Embryonic facial prominence (tissue), 1 donor: ENCODE measurements at regions not wholly inside any gene's neighbourhood (a gene's known extent, or its start where the extent isn't known, plus 50 kb on each side); places are given as distances from the start of the nearest gene placed in this dataset.

ENCODE experiments used
- DNase-seq: peaks from one replicate; pipeline ENCODE4 v3.0.0-alpha.2; 2016; ENCODE audit errors: extremely low spot score

DNA sequence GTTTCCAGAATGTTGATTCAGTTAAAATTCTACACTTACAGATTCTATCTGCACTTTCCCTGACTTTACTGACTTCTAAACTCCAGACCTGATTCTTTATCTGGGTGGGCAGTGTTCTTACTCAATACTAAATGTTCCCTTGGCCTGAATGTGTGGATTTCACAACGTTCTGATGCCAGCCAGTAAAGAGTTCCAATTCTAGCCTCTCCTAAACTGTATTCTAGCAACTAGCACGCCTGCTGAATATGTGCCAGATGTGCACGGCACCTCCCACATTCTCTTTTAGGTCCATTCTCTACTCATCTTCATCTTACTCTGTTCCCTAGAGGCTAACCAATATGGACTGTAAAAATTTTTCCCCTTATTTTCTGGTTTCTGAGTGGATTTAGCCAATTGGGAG lies 479.5 kb upstream of the AGTR1 start:
- no peak for DNase-seq

DNA sequence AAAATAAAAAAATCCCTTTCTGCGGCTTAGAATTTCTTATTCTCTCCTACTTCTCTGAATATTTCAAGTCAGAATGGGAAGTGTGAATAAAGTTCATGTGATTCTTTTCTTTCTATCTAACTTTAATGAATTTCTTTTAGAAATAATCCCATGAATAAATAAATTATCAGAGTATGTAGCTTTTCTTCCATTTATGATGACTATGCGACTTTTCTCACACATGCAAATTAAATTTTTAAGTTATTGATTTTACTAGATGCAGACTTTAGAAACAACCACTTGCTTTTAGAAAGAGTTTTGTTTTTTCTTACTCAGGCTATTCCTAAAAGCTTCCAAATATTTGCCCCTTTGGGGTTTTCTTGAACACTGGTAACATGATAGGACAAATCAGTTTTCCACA lies 477.7 kb upstream of the AGTR1 start:
- no peak for DNase-seq

DNA sequence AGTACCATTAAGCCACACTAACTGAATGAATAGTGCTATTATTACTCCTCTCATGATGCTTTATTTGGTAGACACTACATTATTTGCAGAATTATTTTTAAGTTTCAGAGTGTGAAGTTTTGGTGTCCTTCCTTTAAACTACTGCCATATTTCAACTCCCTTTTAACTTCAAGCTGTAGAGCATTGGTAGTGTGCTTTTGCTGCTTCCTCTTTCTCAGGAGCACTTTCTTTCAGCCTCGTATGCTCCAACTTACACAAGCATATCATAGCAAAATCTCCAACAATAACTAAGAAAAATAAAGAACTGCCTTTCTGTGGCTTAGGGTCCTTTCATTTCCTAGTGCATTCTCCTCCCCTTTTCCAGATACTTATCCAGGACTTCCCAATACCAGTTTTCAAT lies 476.4 kb upstream of the AGTR1 start:
- DNase-seq = no peak

DNA sequence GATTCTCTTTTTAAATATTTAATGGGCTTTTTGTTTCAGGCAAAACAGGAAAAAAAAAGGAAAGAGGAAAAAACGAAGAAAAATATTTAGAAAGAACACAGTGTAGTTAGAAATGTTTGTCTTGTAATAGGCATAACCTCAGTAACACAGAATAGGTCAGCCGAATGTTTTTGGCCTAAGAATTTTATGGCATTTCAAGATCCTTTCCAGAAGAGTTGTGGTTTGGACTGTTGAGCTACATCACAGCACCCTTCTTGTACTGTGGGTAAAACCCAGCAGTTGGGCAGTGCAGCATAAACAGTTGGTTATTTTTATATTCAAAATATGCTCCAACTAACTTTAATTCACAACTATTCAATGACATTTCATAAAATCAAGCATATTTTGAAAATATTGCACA lies 474.4 kb upstream of the AGTR1 start:
- no peak for DNase-seq

DNA sequence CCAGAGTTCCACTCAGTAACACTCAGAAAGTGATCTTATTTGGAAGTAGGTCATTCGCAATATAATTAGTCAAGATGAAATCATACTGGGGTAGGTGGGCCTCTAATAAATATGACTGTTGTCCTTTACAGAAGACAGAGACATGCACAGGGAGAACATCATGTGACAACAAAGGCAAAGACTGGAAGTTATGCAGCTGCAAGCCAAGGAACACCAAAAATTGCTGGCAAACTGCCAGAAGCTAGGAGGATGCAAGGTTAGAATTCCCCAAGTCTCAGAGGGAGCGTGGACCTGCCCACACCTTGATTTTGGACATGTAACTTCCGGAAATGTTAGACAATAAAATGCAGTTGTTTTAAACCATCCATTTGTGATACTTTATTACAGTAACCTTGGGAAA lies 471.5 kb upstream of the AGTR1 start:
- no peak for DNase-seq

DNA sequence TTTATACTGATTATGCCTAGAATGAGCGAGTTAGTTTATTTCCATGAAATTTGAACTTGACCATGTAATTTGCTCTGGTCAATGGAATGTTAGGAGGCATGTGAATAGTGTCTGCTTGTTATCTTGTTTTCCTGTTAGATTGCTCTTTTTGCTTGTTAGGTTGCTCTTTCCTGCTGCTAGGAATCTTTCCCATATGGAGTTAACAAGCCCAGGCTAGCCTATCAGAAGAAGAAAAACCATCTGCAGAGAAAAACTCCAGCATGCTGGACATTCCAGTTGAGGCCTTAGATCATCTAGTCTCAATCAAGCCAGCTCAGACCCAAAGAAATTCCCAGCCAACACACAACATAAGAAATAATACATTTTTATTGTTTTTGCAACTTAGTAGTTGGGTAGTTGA lies 470.2 kb upstream of the AGTR1 start:
- DNase-seq = no peak

DNA sequence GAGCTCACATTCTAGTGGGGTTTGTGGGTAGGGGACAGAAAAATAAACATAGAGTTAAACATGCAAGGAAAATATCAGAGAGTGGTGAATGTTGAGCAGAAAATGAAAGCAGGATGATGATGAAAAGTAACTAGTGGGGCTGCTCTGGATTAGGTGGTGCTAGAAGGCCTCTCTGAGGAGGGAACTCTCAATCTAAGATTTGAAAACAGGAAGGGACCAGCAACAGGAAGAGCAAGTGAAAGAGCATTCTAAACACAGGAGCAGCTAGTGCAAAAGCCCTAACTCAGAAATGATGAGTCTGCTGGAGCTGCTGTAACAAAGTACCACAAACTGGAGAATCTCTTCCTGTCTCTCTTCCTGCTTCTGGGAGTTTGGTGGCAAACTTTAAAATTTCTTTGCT lies 468.6 kb upstream of the AGTR1 start:
- no peak for DNase-seq

DNA sequence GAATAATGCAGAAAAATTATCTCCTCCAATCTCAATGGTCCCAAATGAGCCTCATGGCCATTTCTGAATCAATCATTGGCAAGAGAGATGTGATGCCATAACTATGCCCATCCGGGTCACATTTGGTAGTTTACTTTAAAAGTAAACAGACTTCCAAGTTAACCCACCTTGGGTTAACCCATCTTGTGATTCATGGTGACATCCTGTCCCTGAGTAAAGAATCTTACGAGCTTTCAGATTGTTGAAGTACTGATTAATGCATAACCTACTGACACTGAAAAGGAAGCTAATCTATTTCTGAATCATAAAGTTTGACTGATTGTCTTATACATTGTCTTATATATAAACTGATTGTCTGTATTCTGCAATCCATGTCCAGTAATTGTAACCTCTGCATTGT lies 467.2 kb upstream of the AGTR1 start:
- DNase-seq = no peak

DNA sequence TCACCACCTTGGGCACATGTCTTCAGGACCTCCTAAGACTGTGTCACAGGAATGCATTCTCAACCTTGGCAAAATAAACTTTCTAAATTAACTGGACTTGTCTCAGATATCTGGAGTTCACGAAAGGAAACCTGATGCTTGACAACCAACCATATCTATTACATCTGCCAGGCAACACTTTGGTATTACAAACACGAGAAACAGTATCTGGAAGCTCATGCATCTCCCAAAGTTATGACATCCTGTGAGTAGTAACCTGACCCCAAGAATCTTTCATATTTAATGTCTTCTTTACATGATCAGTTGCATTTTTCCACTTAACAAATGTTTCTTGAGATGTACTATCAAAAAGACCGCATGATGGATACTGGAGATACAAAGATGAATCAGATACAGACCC lies 465.3 kb upstream of the AGTR1 start:
- DNase-seq = no peak

DNA sequence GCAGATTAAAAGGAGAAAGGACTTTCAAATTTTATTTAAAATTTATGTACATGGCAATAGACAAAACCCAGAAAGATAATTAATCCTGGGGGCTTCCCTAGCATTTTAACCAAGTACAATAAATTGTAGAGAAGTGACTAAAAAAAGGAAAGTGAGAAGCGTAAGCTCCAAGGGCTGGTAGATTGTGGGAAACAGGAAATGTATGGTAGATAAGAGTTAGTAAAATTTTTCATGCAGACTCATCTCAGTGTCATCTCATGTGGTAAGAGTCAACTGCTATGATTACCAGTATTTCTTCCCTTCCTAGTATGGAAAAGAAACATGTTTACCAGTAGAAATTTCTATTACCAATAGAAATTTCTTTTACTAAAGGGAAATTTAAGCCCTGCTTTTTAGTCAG lies 464.3 kb upstream of the AGTR1 start:
- no peak for DNase-seq

DNA sequence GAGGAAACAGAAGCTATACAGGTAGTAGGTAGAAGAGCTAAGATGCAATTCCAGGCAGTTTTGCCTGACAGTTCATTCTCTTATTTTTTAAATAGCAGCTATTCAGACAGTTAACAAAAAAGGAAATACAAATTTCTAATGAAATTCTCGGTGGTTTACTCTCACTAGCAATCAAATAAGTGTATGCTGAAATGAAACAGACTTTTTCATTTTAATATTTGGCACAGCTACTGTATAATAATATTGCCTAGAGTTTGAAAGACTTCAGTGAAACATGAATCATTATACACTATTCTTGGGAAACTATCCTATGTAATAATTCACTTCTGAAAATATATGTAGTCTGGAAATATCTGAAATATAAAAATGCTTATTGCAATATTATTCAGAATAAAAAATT lies 463.2 kb upstream of the AGTR1 start:
- no peak for DNase-seq

DNA sequence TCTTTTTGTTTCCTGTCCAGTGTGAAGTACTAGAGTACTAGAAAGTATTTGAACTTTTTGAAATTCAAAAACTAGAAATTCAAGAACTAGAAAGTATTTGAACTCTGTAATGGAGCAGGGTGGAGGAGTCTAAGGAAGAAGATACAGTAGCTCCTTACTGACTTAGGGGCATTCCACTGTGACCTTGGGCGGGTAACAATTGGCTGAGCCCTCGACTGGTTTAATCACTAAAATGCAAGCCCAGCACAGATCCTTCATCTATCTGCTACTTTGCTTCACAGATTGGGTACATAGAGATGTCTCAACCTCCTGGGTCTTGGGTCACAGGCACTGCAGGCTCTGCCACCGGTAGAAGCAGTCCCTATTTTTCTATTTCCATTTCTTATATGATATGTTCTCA lies 462.1 kb upstream of the AGTR1 start:
- DNase-seq = no peak

DNA sequence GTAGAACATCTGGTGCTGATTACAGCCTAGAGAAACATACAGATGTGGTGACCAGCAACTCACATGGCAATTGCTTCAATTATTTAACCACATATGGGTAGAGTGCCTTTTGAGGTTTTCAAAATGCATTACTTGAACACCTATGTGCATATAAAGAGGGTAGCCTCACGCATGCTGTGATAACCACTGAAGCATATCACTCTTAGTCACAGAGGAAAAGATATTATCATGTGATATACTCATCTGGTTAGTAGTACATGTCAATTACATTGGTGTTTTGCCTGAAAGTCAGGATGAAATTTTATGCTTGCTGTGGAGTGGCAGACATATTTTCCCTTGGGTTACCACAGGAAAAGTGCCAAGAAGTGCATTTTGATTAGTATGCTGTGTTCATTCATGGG lies 459.3 kb upstream of the AGTR1 start:
- peak; percentile 24 for DNase-seq

DNA sequence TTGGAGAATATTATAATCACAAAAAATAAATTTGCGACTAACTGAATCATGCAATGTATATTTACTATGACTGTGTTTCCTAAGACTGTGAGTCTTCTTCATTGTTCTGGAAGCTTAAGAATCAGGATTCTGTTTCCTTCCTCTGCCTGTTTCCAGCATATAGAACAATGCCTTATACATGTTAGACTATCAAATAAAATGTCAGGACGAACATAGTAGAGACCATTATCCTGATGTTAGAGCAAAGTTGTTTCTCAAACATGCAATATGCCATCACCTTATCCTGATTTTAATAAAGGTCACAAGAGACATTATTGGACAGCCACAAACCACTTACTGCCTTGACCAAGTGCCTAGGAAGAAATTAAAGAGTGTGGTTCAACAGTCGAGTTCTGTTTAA lies 457.4 kb upstream of the AGTR1 start:
- DNase-seq = no peak

DNA sequence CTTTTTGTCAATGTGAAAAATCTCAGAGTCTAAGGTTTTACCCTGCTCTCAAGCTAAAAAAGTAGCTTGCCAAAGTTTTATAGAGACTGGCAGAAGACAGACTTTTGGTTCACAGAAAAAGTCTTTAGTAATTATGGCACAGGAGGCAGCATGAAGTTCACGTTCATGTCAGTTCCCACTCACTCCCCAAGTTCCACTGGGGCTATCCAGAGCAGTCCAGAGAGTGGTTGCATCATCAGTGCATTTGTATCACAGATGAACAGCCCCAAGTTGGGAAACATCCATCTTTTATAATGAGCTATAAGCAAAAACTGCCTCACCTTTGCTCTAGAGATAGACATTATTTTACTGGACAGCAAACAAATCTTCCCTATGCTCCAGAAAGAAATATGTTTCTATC lies 454.1 kb upstream of the AGTR1 start:
- DNase-seq = no peak

DNA sequence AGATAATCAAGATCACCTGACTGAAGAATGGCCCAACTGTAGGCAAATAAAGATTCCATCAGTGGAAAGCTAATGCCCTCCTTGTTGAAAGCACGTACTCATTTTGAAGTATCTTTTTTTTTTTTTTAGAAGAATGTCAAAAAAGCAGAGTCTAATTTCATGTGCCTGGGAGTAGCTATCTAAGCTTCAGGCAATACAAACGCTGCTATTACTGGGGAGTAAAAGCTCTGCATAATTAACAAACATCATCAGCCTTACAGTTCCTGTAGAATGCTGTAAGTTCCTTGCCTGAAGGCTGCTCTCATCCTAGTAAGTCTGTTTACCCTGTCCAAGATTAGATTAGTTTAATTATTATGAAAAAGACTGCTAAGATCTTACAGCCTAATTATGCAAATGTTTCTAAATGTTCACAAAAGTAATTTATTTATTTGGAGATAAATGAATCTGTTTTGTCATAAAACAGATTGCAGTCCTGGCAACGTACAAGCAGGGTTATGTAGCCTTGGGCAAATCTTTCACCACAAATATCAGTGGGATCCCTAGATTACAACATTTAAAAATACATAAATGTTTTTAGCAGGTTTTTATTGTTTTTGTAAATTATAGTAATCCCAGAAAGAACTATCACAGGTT lies 451.3 kb upstream of the AGTR1 start:
- DNase-seq = no peak

DNA sequence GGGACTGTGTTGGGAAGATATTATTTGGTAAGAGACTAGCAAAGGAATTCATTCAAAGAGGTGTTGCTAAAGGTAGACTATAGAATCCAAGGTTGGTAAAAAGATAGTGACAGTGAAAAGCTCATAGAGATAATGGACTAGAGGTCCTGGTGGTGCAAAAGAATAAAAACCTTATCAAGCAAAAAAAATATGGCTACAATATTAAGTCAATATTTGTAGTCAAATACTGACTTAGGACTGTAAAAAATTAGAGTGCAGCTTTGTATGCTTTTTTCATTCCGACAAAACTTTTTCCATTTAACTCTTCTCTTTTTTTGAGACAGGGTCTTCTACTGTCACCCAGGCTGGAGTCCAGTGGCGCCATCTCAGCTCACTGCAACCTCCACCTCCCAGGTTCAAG lies 444.0 kb upstream of the AGTR1 start:
- DNase-seq = no peak

DNA sequence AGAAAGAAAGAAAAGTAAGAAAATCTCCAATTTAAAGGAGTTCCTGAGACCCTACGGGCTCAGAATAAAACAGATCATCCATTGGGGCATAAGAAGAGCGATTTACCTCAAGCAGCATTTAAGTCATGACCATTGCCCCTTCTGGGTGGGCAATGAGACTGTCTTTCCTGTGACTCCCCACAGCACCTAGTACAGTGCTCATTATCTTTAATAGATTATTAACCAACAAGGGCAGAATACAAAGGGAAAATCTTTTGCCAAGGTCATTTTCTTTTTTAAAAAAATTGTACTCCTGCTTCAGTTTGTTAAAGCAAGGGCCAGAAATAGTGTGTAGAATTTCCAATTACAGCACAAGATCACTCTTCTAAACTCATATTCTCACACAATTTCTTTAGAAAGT lies 443.3 kb upstream of the AGTR1 start:
- no peak for DNase-seq

DNA sequence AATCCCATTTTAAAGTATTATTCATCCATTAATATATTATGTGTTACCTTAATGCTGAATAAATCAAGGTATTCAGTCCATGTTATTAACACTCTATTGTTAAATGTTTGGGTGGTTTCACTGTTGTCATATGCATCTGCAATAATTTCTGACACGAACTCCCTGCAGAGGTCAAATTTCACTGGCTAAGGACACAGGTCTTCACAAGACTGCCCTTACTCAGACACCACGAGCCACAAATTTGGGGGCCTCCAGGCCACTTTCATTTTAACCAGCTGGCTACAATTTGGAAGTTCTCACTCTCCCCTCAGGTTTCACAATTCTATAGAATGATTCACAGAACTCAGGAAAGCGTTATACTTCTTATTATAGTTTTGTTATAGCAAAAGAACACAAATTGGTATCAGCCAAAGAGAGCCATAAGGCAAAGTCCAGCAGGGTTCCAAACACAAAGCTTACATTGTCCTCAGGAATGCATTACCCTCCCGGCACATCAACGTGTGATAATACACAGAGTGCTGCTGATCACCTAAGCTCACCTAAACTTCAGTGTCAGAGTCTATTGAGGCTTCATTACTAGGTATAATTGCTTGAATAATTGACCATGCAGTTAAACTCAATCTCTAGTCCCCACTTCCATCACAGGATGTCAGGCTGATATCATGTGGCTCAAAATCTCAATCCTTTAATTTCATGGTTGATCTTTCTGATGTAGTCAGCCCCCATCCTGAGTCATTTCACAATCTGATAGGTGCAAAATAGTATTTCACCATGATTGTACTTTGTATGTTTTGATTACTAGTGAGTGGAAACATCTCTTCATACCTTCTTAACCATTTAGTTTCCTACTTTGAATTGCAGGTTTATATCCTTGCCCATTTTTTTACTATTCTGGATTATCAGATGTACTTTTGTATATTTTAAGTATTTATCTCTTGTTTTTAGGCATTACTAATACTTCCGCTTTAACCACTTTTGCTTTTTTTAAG lies 441.4 kb upstream of the AGTR1 start:
- no peak for DNase-seq

DNA sequence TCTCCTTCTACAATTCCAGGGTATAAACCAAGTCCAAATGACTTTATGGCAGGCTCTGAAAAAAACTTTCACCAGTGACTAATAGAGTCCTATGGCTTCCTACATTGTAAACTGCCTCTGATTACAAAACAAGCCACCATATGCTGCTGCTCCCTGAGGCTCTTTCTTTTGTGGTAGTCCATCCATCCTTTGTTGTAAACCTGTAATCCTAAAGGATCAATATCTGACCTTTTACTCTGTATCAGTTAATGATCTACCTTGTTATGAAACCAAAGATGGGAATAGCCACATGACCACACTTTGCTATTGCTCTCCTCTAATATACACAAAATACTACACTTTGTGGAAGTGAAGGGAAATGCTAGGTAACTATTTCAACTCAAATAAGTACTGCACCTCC lies 434.7 kb upstream of the AGTR1 start:
- DNase-seq = no peak

DNA sequence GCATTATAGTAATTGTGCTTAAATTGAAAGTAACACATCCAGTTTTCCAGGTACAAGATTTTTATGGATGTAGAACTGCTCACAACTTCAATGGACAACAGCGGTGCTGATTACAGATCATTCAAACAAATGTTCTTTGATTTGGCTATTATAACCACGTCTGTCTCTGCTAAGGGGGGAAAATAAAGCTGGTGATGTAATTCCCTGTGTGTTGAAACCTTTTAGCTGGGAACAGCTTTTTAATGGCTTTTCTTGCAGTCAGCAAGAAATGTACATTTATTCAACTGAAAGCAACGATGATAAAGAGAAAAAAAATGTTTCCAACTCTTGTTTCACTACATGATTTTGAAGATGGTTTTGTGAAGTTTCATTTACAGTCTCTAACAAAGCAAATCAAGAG lies 431.9 kb upstream of the AGTR1 start:
- no peak for DNase-seq

DNA sequence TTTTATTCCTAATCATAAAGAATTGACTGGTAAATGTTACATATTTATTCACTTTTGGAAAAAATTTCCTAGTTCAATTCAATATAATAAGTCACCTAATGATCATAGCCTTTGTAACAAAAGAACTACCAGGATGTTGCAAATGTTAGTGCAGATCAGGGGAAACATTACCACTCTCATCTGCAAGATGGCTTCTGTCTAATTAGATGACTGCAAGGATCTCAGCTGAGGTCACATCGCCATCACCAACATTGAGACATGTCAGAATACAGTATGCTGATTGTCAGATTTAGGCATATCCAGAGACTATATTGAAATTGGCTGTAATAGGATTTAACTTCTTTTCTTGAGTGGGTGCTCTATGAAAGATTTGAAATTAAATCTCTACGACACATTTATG lies 431.4 kb upstream of the AGTR1 start:
- DNase-seq = no peak

DNA sequence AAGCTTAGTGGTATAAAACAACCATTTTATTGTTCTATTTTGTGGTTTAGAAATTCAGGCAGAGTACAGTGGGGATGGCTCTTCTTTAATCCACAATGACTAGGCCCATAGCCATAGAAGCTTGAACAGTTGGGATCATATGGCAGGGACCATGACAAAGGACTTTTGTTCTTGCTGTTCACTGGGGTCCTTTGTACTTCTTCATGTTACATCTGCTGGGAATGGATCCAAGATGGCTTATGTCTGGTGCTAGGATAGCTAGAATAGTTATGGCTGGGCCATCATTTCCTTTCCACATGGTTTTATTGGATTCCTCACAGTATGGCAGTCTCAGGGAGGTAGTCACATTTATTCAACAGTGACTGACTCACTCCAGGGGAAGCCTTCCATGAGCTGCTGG lies 427.9 kb upstream of the AGTR1 start:
- DNase-seq = no peak
